ENCODE measurements at regions not wholly inside any gene's neighbourhood (a gene's known extent, or its start where the extent isn't known, plus 50 kb on each side); places are given as distances from the start of the nearest gene placed in this dataset.

DNA sequence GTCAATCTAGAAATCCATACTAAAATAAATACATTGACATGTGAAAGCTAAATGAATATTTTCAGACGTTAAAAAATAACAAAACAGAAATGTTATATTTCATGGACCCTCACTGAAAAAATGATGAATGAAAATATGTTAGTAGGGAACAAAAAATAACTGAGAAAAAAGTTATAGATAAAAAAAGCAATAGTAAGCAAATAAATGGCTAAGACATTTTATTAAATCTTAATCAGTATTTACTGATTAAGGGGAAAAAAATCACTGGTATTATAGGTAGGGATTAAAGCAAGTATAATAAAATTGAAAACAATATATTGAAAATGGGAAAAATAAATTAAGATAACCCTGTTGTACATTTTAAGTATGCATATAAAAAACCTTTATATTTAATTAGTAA, 468.1 kb upstream of the MANEA start:
- no peaks in the 10 kb centered on the region for H3K4me1 Mint-ChIP-seq
- Histone ChIP-seq H3K9ac (ENCODE audit: extremely low read depth, low read length, poor library complexity, severe bottlenecking) (no peak overlapping the region), H3K27me3 (ENCODE audit: control insufficient read depth, insufficient read depth, low read length, poor library complexity, severe bottlenecking) (no peaks in the 10 kb centered on the region), H3K27ac (ENCODE audit: low read depth, low read length) (no peak overlapping the region), H3K4me3 (ENCODE audit: low read length) (no peak overlapping the region), H3K36me3 (ENCODE audit: control insufficient read depth, insufficient read depth, low read length) (no peaks in the 10 kb centered on the region), H3K4me1 (ENCODE audit: control insufficient read depth, insufficient read depth, low read length) (no peaks in the 10 kb centered on the region), H3K9me3 (ENCODE audit: control insufficient read depth, low read length) (no peaks in the 10 kb centered on the region)
- H3K27ac Mint-ChIP-seq = no peak overlapping the region
- TF ChIP-seq, protein P1, sequence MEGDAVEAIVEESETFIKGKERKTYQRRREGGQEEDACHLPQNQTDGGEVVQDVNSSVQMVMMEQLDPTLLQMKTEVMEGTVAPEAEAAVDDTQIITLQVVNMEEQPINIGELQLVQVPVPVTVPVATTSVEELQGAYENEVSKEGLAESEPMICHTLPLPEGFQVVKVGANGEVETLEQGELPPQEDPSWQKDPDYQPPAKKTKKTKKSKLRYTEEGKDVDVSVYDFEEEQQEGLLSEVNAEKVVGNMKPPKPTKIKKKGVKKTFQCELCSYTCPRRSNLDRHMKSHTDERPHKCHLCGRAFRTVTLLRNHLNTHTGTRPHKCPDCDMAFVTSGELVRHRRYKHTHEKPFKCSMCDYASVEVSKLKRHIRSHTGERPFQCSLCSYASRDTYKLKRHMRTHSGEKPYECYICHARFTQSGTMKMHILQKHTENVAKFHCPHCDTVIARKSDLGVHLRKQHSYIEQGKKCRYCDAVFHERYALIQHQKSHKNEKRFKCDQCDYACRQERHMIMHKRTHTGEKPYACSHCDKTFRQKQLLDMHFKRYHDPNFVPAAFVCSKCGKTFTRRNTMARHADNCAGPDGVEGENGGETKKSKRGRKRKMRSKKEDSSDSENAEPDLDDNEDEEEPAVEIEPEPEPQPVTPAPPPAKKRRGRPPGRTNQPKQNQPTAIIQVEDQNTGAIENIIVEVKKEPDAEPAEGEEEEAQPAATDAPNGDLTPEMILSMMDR (conservative IDR thresholded peaks at IDR 0.05) = no peak
- H3K9me3 Mint-ChIP-seq = no peaks in the 10 kb centered on the region
- H3K36me3 Mint-ChIP-seq (ENCODE audit: low read depth) = no peaks in the 10 kb centered on the region
- no peak for DNase-seq
- H3K27me3 Mint-ChIP-seq (ENCODE audit: insufficient read depth) = no peaks in the 10 kb centered on the region
- no CpG with 5 or more reads among the region's 1 CpG for WGBS, 2 experiments (ENCODE audit: insufficient coverage in 1 of 2, insufficient read length in 1 of 2)
- no peak overlapping the region for H3K4me3 Mint-ChIP-seq

DNA sequence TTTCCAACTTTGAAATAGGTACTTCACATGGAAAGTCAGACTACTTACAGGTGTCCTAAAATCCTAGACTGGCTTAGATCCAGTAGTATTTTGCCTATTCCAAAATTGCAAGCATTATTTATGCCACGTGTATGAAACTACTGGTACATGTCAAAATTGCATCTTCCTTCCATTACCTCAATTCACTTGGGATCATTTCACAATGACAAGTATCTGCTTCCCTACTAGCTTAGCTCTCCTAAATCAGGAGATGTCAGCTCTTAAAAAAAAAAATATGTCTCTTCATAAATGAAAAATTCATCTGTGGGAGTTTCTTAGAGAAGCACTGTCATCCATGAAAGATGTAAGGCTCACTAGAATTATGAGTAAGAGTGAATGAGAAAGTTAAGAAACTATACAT, 466.6 kb upstream of the MANEA start:
- Histone ChIP-seq H3K36me3 (ENCODE audit: control insufficient read depth, insufficient read depth, low read length) (no peaks in the 10 kb centered on the region), H3K27ac (ENCODE audit: low read depth, low read length) (no peak overlapping the region), H3K9ac (ENCODE audit: extremely low read depth, low read length, poor library complexity, severe bottlenecking) (no peak overlapping the region), H3K4me1 (ENCODE audit: control insufficient read depth, insufficient read depth, low read length) (no peaks in the 10 kb centered on the region), H3K27me3 (ENCODE audit: control insufficient read depth, insufficient read depth, low read length, poor library complexity, severe bottlenecking) (no peaks in the 10 kb centered on the region), H3K4me3 (ENCODE audit: low read length) (no peak overlapping the region), H3K9me3 (ENCODE audit: control insufficient read depth, low read length) (no peaks in the 10 kb centered on the region)
- TF ChIP-seq, protein P1 (conservative IDR thresholded peaks at IDR 0.05) = no peak
- no peak overlapping the region for H3K27ac Mint-ChIP-seq
- no peaks in the 10 kb centered on the region for H3K9me3 Mint-ChIP-seq
- no peak for DNase-seq
- H3K4me3 Mint-ChIP-seq = no peak overlapping the region
- no peaks in the 10 kb centered on the region for H3K36me3 Mint-ChIP-seq (ENCODE audit: low read depth)
- no peaks in the 10 kb centered on the region for H3K4me1 Mint-ChIP-seq
- no peaks in the 10 kb centered on the region for H3K27me3 Mint-ChIP-seq (ENCODE audit: insufficient read depth)
- 88 to 100% methylated on average over 1 of the region's 1 CpG for WGBS, 2 experiments (ENCODE audit: insufficient coverage in 1 of 2, insufficient read length in 1 of 2)

DNA sequence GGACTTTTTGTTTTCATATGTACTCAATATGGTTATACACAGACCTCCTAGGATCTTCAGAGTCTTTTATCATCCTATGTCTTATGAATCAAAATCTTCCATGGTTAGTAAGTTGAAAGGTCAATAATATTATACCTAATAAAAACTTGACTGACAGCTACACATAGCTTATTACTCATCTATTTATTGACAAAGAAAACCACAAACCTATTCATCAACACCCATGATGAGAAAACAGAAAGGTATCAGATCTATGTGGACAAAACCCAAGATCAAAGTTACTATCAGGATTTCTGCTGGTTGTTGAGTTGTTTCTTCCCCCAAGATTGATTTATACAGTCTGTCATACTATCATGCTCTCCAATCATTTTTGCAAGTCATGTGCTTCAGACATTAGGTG, 460.1 kb upstream of the MANEA start:
- Histone ChIP-seq H3K4me1 (ENCODE audit: control insufficient read depth, insufficient read depth, low read length) (no peaks in the 10 kb centered on the region), H3K4me3 (ENCODE audit: low read length) (no peak overlapping the region), H3K36me3 (ENCODE audit: control insufficient read depth, insufficient read depth, low read length) (no peaks in the 10 kb centered on the region), H3K9me3 (ENCODE audit: control insufficient read depth, low read length) (no peaks in the 10 kb centered on the region), H3K9ac (ENCODE audit: extremely low read depth, low read length, poor library complexity, severe bottlenecking) (no peak overlapping the region), H3K27ac (ENCODE audit: low read depth, low read length) (no peak overlapping the region), H3K27me3 (ENCODE audit: control insufficient read depth, insufficient read depth, low read length, poor library complexity, severe bottlenecking) (no peaks in the 10 kb centered on the region)
- no peaks in the 10 kb centered on the region for H3K27me3 Mint-ChIP-seq (ENCODE audit: insufficient read depth)
- no peak for DNase-seq
- no peak overlapping the region for H3K4me3 Mint-ChIP-seq
- no peaks in the 10 kb centered on the region for H3K4me1 Mint-ChIP-seq
- H3K9me3 Mint-ChIP-seq = no peaks in the 10 kb centered on the region
- TF ChIP-seq, protein P1 (conservative IDR thresholded peaks at IDR 0.05) = no peak
- H3K27ac Mint-ChIP-seq = no peak overlapping the region
- no peaks in the 10 kb centered on the region for H3K36me3 Mint-ChIP-seq (ENCODE audit: low read depth)
